ENCODE measurements at regions not wholly inside any gene's neighbourhood (a gene's known extent, or its start where the extent isn't known, plus 50 kb on each side); places are given as distances from the start of the nearest gene placed in this dataset.

GRCh38 chr2:234165421-234165820, 114.9 kb downstream of the SPP2 start (continued):
- TF ChIP-seq ZNF710 (CRISPR knock-in tag; IDR thresholded peaks at IDR 0.05; ENCODE audit: borderline replicate concordance): no peak
- TF ChIP-seq BATF2 (CRISPR knock-in tag; IDR thresholded peaks at IDR 0.05): no peak
- TF ChIP-seq DPF2 (CRISPR knock-in tag; IDR thresholded peaks at IDR 0.05; ENCODE audit: borderline replicate concordance, low read depth): no peak
- TF ChIP-seq YY1 (IDR thresholded peaks at IDR 0.05; ENCODE audit: insufficient read depth, insufficient replicate concordance, low read depth, low read length): no peak
- TF ChIP-seq E2F2 (CRISPR knock-in tag; IDR thresholded peaks at IDR 0.05; ENCODE audit: borderline replicate concordance): no peak
- no peak for TF ChIP-seq IRX3 (CRISPR knock-in tag; IDR thresholded peaks at IDR 0.05; ENCODE audit: borderline replicate concordance, low read depth)
- TF ChIP-seq HCFC1 (IDR thresholded peaks at IDR 0.05; ENCODE audit: low read depth, low read length): no peak
- TF ChIP-seq SRF (IDR thresholded peaks at IDR 0.05; ENCODE audit: low read depth, low read length): no peak
- TF ChIP-seq NKX3-1 (CRISPR knock-in tag; IDR thresholded peaks at IDR 0.05): no peak
- no peak for TF ChIP-seq ZNF543 (CRISPR knock-in tag; IDR thresholded peaks at IDR 0.05)
- no peak for TF ChIP-seq ZNF253 (CRISPR knock-in tag; IDR thresholded peaks at IDR 0.05; ENCODE audit: borderline replicate concordance)
- no peak for TF ChIP-seq POLR2AphosphoS5 (IDR thresholded peaks at IDR 0.05; ENCODE audit: low read depth, low read length)
- no peak for TF ChIP-seq THAP9 (CRISPR knock-in tag; IDR thresholded peaks at IDR 0.05; ENCODE audit: borderline replicate concordance)
- TF ChIP-seq RFXANK (CRISPR knock-in tag; IDR thresholded peaks at IDR 0.05): no peak

Measured in HepG2 (cell line).